Activated naive CD4-positive, alpha-beta T cell treated with anti-CD3 and anti-CD28 coated beads, Interleukin-2, amount 50 U/mL, for 72 hours (primary cell): ENCODE measurements at regions not wholly inside any gene's neighbourhood (a gene's known extent, or its start where the extent isn't known, plus 50 kb on each side); places are given as distances from the start of the nearest gene placed in this dataset.

ENCODE experiments used
- ATAC-seq, 2 donors: fragments of 150-1000 bp; cut with Tn5 transposase; 2 replicates each; pipeline ENCODE4 v1.10.0; 2021; ENCODE audit warnings: mild to moderate bottlenecking in 2 of 2, moderate library complexity in 2 of 2
- DNase-seq, 2 donors: peaks; one replicate each; pipeline ENCODE4 v3.0.0; 2021 to 2022; ENCODE audit warnings: low spot score in 2 of 2
- H3K27ac Mint-ChIP-seq, 2 donors: one replicate each; pipeline ENCODE4 v1.8.0; 2022; ENCODE audit warnings: mild to moderate bottlenecking in 2 of 2, mixed read lengths in 2 of 2
- H3K36me3 Mint-ChIP-seq, 2 donors: one replicate each; pipeline ENCODE4 v1.8.0; 2022; ENCODE audit warnings: mixed read lengths in 2 of 2
- H3K9me3 Mint-ChIP-seq, 2 donors: one replicate each; pipeline ENCODE4 v1.8.0; 2022; ENCODE audit warnings: mixed read lengths in 2 of 2

- Mint-ChIP-seq H3K27ac (no peak overlapping the region), H3K36me3 (no peaks in the 10 kb centered on the region), H3K9me3 (no peaks in the 10 kb centered on the region)
- ATAC-seq (peak; percentile 37 to 45), DNase-seq (no peak)
These were observed 103.2 kb upstream of the FOXP4 start for GRCh38 chr6:41442800-41443501.

GRCh38 chr6:41443616-41444525 is 102.3 kb upstream of the FOXP4 start:
- H3K27ac Mint-ChIP-seq, result peak overlapping the region in 1 of 2 donors; percentile 32
- ATAC-seq, result no peak
- no peaks in the 10 kb centered on the region for H3K9me3 Mint-ChIP-seq
- H3K36me3 Mint-ChIP-seq, result no peaks in the 10 kb centered on the region
- no peak for DNase-seq

GRCh38 chr6:41445261-41445660 is 100.9 kb upstream of the FOXP4 start:
- no peak for DNase-seq
- Mint-ChIP-seq H3K9me3 (no peaks in the 10 kb centered on the region), H3K36me3 (no peaks in the 10 kb centered on the region), H3K27ac (no peak overlapping the region)
- no peak for ATAC-seq

DNA sequence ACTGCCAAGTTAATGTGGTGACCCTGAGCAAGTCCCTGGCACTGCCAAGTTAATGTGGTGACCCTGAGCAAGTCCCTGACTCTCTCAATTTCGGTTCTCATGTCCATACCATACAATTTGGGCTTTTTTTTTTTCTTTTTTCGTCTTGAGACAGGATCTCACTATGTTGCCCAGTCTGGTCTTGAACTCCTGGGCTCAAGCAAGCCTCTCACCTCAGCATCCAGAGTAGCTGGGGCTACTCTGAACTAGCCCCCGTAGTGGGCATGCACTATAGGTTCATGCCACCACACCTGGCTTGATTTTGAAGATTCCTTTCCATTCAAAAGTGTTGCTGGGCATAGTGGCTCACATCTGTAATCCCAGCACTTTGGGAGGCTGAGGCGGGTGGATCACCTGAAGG is 100.0 kb upstream of the FOXP4 start:
- no peak overlapping the region for H3K27ac Mint-ChIP-seq
- DNase-seq, result no peak
- H3K36me3 Mint-ChIP-seq, result no peaks in the 10 kb centered on the region
- H3K9me3 Mint-ChIP-seq, result no peaks in the 10 kb centered on the region
- no peak for ATAC-seq

DNA sequence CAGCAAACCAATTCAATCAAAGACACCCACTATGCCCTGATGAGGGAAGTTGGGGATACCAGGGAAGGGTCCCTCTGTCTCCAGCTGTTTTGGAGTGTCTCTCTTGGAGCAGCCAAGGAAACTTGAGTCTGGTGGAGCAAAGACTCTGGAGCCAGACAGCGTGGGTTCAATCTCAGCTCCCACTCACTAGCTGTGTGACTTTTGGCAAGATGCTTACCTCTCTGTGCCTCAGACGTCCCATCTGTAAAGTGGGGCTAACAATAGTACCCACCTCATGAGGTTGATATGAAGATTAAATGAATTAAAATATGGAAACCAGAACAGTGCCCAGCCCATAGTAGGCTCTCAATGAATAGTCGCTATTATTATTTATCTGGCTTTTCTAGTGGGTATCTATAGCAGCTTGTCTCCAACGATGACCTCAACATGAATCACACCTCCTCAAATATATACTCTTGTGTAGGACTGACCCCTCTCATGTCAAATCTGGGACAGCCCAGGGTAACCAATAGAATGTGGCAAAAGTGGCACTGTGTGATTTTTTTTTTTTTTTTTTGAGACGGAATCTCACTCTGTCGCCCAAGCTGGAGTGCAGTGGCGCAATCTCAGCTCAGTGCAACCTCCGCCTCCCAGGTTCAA is 99.2 kb upstream of the FOXP4 start:
- ATAC-seq (no peak), DNase-seq (no peak)
- Mint-ChIP-seq H3K27ac (no peak overlapping the region), H3K36me3 (no peaks in the 10 kb centered on the region), H3K9me3 (no peaks in the 10 kb centered on the region)

DNA sequence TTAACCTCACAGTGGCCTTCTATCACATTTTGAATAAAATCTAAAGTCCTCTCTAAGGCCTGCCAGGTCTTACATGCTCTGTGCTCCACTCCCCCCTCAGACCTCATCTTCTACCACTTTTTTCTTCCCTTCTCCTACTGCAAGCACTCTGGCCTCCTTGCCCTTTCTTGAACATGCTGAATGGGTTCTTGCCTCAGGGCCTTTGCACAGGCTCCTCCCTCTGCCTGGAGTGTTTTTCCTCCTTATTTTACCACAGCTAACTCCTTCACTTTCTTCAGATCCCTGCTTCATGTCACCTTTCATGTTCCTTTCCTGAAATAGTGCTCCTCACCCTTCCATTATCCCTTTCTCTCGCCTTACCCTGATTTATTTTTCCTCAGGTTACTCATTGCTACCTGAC is 97.9 kb upstream of the FOXP4 start:
- Mint-ChIP-seq H3K27ac (no peak overlapping the region), H3K36me3 (no peaks in the 10 kb centered on the region), H3K9me3 (no peaks in the 10 kb centered on the region)
- DNase-seq (no peak), ATAC-seq (no peak)

- H3K27ac Mint-ChIP-seq, result peak overlapping the region in 1 of 2 donors; percentile 17
- ATAC-seq, result no peak
These were observed 96.6 kb upstream of the FOXP4 start for GRCh38 chr6:41449399-41450245.

GRCh38 chr6:41450581-41450980 is 95.6 kb upstream of the FOXP4 start:
- ATAC-seq (no peak), DNase-seq (no peak)
- H3K27ac Mint-ChIP-seq, result no peak overlapping the region
- no peaks in the 10 kb centered on the region for H3K36me3 Mint-ChIP-seq
- H3K9me3 Mint-ChIP-seq, result no peaks in the 10 kb centered on the region

More at GRCh38 chr6:41449399-41450245, 96.6 kb upstream of the FOXP4 start:
- Mint-ChIP-seq H3K9me3 (no peaks in the 10 kb centered on the region), H3K36me3 (no peaks in the 10 kb centered on the region)
- DNase-seq, result no peak

DNA sequence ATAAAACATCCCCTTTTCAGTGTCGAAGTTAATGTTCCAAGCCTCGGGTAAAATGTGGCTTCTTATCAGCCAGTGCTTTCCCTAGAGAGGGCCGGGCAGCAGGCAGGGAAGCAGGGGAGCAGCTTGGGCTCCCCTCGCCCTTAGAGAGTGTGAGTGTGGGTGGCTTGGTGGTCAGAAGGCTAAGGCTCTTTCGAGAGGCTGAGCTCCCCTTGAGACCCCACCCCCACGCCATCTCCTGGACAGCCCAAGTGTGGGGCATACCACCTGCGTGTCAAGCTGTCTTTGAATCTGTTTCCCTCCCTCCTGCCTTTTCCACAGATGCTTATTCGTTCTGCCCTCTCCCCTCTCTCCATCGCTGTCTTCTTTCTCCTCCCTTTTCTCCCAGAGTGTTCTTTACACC is 95.1 kb upstream of the FOXP4 start:
- DNase-seq (no peak), ATAC-seq (no peak)
- Mint-ChIP-seq H3K36me3 (no peaks in the 10 kb centered on the region), H3K27ac (no peak overlapping the region), H3K9me3 (no peaks in the 10 kb centered on the region)

GRCh38 chr6:41451515-41452163 is 94.5 kb upstream of the FOXP4 start:
- no peak overlapping the region for H3K27ac Mint-ChIP-seq
- DNase-seq (no peak), ATAC-seq (no peak)
- H3K36me3 Mint-ChIP-seq, result no peaks in the 10 kb centered on the region
- no peaks in the 10 kb centered on the region for H3K9me3 Mint-ChIP-seq

DNA sequence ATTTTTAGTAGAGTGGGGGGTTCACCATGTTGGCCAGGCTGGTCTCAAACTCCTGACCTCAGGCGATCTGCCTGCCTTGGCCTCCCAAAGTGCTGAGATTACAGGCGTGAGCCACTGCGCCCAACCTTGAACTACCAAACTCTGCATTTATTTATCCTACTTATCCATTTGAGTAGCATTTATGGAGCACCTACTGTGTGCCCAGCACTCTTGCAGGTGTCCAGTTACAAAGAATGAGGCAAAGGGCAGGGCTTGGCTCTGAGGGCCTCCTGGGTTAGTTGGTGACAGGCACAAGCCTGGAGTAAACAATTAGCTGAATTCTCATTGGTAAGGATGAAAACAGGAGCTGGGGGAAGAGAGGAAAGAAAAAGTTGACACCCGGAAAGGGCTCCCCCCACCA is 93.4 kb upstream of the FOXP4 start:
- no peaks in the 10 kb centered on the region for H3K36me3 Mint-ChIP-seq
- no peak for DNase-seq
- H3K9me3 Mint-ChIP-seq, result no peaks in the 10 kb centered on the region
- ATAC-seq, result no peak
- no peak overlapping the region for H3K27ac Mint-ChIP-seq

DNA sequence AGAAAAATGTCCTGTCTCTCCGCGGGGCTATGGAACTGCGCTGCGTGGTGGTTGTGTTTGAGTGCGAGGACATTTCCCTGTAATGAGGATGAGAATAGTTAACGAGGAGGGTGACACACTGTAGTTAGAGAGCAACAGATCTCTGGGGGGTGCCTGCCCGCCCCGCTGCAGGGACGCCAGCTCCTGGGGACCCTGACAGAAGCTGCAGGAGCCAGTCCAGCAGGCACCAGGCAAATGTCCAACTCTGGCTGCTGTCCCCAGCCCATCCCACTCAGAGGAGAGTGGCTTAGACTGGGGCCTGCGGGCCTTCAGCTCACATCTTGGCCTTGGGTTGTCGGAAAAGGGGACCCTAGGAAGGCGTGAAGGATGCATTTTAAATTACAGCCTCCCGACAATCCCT is 92.9 kb upstream of the FOXP4 start:
- Mint-ChIP-seq H3K9me3 (no peaks in the 10 kb centered on the region), H3K36me3 (no peaks in the 10 kb centered on the region), H3K27ac (no peak overlapping the region)
- ATAC-seq (no peak), DNase-seq (no peak)

DNA sequence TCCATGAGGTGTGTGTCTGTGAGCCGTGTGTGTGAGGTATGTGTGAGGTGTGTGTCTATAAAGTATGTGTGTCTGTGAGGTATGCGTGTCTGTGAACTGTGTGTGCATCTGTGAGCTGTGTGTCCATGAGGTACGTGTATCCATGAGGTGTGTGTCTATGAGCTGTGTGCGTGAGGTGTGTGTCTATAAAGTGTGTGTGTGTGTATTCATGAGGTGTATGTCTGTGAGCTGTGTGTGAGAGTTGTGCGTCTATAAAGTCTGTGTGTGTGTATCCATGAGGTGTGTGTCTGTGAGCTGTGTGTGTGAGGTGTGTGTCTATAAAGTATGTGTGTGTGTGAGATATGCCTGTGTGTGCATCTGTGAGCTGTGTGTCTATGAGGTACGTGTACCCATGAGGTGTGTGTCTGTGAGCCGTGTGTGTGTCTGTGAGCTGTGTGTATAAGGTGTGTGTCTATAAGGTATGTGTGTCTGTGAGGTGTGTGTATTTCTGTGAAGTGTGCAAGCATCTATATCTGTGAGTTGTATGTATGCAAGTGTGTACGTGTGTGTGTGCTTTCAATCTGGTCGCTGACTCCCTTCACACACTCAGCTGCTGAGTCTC is 91.9 kb upstream of the FOXP4 start:
- H3K36me3 Mint-ChIP-seq, result no peaks in the 10 kb centered on the region
- H3K27ac Mint-ChIP-seq, result no peak overlapping the region
- DNase-seq, result no peak
- H3K9me3 Mint-ChIP-seq, result no peaks in the 10 kb centered on the region
- no peak for ATAC-seq

DNA sequence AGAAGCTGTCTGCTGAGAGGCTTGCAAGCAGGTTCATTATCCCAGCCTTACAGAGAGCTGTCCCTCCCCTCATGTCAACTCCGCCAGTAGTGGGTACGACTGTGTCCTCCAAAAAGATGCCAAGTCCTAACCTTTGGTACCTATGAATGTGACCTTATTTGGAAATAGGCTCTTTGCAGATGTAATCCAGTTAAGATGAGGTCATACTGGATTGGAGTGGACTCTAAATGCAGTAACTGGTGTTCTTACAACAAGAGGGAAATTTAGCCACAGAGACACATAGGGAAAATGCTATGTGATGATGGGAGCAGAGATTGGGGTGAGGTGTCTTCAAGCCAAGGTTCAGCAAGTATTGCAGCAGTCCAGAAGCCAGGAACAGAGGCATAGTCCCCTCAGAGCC is 90.8 kb upstream of the FOXP4 start:
- H3K27ac Mint-ChIP-seq, result no peak overlapping the region
- DNase-seq (no peak), ATAC-seq (no peak)
- no peaks in the 10 kb centered on the region for H3K36me3 Mint-ChIP-seq
- H3K9me3 Mint-ChIP-seq, result no peaks in the 10 kb centered on the region

- H3K27ac Mint-ChIP-seq, result no peak overlapping the region
- no peaks in the 10 kb centered on the region for H3K36me3 Mint-ChIP-seq
- no peak for DNase-seq
- no peak for ATAC-seq
- no peaks in the 10 kb centered on the region for H3K9me3 Mint-ChIP-seq
These were observed 90.4 kb upstream of the FOXP4 start for GRCh38 chr6:41455818-41456217.

DNA sequence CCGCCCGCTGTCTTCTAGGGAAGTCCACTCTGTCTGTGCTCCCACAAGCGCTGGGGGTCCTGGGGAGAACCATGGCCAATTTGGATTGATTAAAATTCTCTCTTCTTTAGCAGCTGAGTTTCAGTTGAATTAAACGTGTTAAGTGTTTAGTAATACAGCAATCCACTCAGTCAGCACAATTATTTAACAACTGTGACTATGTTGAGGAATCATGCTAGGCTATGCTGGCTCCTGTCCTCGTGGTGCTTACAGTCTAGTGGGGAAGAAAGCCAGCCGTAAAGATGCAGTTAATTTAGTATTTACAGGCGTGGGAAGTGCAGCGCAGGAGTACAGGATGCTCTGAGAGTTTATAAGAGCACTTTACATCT is 88.9 kb upstream of the FOXP4 start:
- no peaks in the 10 kb centered on the region for H3K9me3 Mint-ChIP-seq
- no peak overlapping the region for H3K27ac Mint-ChIP-seq
- ATAC-seq (no peak), DNase-seq (no peak)
- H3K36me3 Mint-ChIP-seq, result no peaks in the 10 kb centered on the region
